Breast epithelium (tissue), 3 donors: ENCODE measurements at regions not wholly inside any gene's neighbourhood (a gene's known extent, or its start where the extent isn't known, plus 50 kb on each side); places are given as distances from the start of the nearest gene placed in this dataset.

Experiments used
- POLR2AphosphoS5 ChIP-seq, 3 donors: sonication (generic); formaldehyde crosslinking; IDR thresholded peaks; one replicate each; pipeline ENCODE4 v1.6.1; 2017; ENCODE audit warnings: antibody characterized with exemption in 3 of 3
- TF ChIP-seq, protein P1 (sequence below), 3 donors: fragments of 450-650 bp; IDR thresholded peaks; one replicate each; pipeline ENCODE4 v1.5.1; 2016 to 2017; ENCODE audit warnings: antibody characterized with exemption in 3 of 3, mild to moderate bottlenecking in 3 of 3, moderate library complexity in 3 of 3

DNA sequence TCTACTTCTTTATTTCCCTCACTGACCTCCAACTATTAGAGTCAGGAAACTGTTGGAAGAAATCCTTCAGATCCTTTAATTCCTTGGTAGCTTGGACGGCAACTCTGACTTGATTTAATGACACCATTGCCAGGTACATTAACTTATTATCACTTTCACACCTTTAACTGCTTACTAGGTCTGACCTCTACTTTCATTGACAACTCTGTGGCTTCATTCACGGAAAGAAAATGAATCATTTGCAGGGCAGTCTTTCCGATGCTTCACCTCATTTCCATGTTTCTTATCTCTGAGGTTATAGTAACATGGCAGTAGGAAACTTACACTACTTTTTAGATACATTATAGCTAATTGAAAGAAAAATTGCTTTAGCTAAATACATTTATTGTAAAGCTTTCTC is 82.6 kb upstream of the PDGFD start:
- TF ChIP-seq, protein P1, sequence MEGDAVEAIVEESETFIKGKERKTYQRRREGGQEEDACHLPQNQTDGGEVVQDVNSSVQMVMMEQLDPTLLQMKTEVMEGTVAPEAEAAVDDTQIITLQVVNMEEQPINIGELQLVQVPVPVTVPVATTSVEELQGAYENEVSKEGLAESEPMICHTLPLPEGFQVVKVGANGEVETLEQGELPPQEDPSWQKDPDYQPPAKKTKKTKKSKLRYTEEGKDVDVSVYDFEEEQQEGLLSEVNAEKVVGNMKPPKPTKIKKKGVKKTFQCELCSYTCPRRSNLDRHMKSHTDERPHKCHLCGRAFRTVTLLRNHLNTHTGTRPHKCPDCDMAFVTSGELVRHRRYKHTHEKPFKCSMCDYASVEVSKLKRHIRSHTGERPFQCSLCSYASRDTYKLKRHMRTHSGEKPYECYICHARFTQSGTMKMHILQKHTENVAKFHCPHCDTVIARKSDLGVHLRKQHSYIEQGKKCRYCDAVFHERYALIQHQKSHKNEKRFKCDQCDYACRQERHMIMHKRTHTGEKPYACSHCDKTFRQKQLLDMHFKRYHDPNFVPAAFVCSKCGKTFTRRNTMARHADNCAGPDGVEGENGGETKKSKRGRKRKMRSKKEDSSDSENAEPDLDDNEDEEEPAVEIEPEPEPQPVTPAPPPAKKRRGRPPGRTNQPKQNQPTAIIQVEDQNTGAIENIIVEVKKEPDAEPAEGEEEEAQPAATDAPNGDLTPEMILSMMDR (IDR thresholded peaks at IDR 0.05), result no peak
- no peak for TF ChIP-seq POLR2AphosphoS5 (IDR thresholded peaks at IDR 0.05)
